CD1c-positive myeloid dendritic cell (primary cell): ENCODE measurements at regions not wholly inside any gene's neighbourhood (a gene's known extent, or its start where the extent isn't known, plus 50 kb on each side); places are given as distances from the start of the nearest gene placed in this dataset.

Source experiments
- DNase-seq: peaks from one replicate; pipeline ENCODE4 v3.0.0-alpha.2; 2016; ENCODE audit errors: extremely low spot score

GRCh38 chr7:52150952-52151351 is 834.3 kb upstream of the COBL start:
- DNase-seq, result no peak

- DNase-seq, result no peak
Measured at GRCh38 chr7:52146871-52147634, 830.4 kb upstream of the COBL start.

GRCh38 chr7:52143219-52143618 is 826.6 kb upstream of the COBL start:
- DNase-seq, result no peak

GRCh38 chr7:52140851-52141250 is 824.2 kb upstream of the COBL start:
- DNase-seq, result no peak

- no peak for DNase-seq
Measured at GRCh38 chr7:52135403-52135802, 818.8 kb upstream of the COBL start.

- DNase-seq, result no peak
Measured at GRCh38 chr7:52129278-52129677, 812.7 kb upstream of the COBL start.

GRCh38 chr7:52120912-52121311 is 804.3 kb upstream of the COBL start:
- no peak for DNase-seq

GRCh38 chr7:52119537-52119936 is 802.9 kb upstream of the COBL start:
- no peak for DNase-seq

- no peak for DNase-seq
Measured at GRCh38 chr7:52114509-52114908, 797.9 kb upstream of the COBL start.

GRCh38 chr7:52114056-52114455 is 797.4 kb upstream of the COBL start:
- DNase-seq, result no peak

GRCh38 chr7:52107355-52107754 is 790.7 kb upstream of the COBL start:
- DNase-seq, result no peak

GRCh38 chr7:52095861-52096260 is 779.3 kb upstream of the COBL start:
- no peak for DNase-seq

- DNase-seq, result no peak
Measured at GRCh38 chr7:52091996-52092395, 775.4 kb upstream of the COBL start.

- DNase-seq, result no peak
Measured at GRCh38 chr7:52091101-52091500, 774.5 kb upstream of the COBL start.

GRCh38 chr7:52088008-52088901 is 771.6 kb upstream of the COBL start:
- no peak for DNase-seq

GRCh38 chr7:52085610-52086009 is 769.0 kb upstream of the COBL start:
- no peak for DNase-seq

GRCh38 chr7:52080493-52080892 is 763.9 kb upstream of the COBL start:
- DNase-seq, result no peak

GRCh38 chr7:52079726-52080125 is 763.1 kb upstream of the COBL start:
- no peak for DNase-seq

GRCh38 chr7:52077571-52077970 is 761.0 kb upstream of the COBL start:
- DNase-seq, result no peak

- DNase-seq, result no peak
Measured at GRCh38 chr7:52074912-52075311, 758.3 kb upstream of the COBL start.

- DNase-seq, result no peak
Measured at GRCh38 chr7:52074071-52074470, 757.5 kb upstream of the COBL start.

- DNase-seq, result no peak
Measured at GRCh38 chr7:52071744-52072143, 755.1 kb upstream of the COBL start.

- no peak for DNase-seq
Measured at GRCh38 chr7:52064493-52064892, 747.9 kb upstream of the COBL start.
